ENCODE measurements at regions not wholly inside any gene's neighbourhood (a gene's known extent, or its start where the extent isn't known, plus 50 kb on each side); places are given as distances from the start of the nearest gene placed in this dataset.

DNA sequence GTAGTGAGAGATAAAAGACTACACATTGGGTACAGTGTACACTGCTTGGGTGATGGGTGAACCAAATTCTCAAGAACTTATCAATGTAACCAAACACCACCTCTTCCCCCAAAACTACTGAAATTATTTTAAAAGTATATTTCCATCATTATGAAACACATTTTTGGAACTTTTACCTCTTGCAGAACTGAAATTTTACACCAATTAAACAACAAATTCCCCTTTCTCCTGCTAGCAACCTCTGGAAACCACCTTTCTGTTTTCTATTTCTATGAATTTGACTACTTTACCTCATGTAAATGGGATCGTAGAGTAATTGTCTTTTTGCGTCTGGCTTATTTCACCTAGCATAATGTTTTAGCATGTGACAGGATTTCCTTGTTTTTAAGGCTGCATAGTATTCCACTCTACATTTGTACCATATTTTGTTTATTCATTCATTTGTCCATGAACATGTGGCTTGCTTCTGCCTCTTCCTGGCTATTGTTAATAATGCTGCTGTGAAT lies 149.9 kb upstream of the PHACTR1 start:
- H3K9me3 ChIP-seq (ENCODE audit: control extremely low read depth in 1 of 3, control insufficient read depth in 2 of 3, insufficient read depth in 1 of 3, low read length in 2 of 3), result peaks cover 0 to 3% (median 2%) of the 10 kb centered on the region in 3 donors
- DNase-seq (no peak), ATAC-seq (ENCODE audit: low read depth) (no peak)
- no peak overlapping the region for H3K27ac Mint-ChIP-seq
- H3K4me3 Mint-ChIP-seq, result no peak overlapping the region
- intact Hi-C loops (cut with micrococcal nuclease), result no loop called here
- H3K9me3 Mint-ChIP-seq (ENCODE audit: insufficient read depth), result peaks cover 12% of the 10 kb centered on the region
- no peaks in the 10 kb centered on the region for H3K4me1 ChIP-seq (ENCODE audit: control insufficient read depth in 2 of 2, insufficient read depth in 2 of 2, low read length in 2 of 2)
- ChIA-PET CTCF (no interaction called here), POLR2A (no interaction called here)
- no peaks in the 10 kb centered on the region for H3K79me2 ChIP-seq (ENCODE audit: control insufficient read depth, insufficient read depth, low read length)
- H3K4me2 ChIP-seq (replicated peaks; ENCODE audit: low read depth, low read length, poor library complexity, severe bottlenecking), result no peak overlapping the region
- H3K27me3 ChIP-seq (replicated peaks in 1 of 4; ENCODE audit: control extremely low read depth in 1 of 4, control insufficient read depth in 3 of 4, insufficient read depth in 4 of 4, low read length in 3 of 4), result no peaks in the 10 kb centered on the region
- no peak overlapping the region for H3K9ac ChIP-seq (ENCODE audit: low read length)
- H3K4me3 ChIP-seq (ENCODE audit: control extremely low read depth in 1 of 5, extremely low read depth in 1 of 5, insufficient read depth in 1 of 5, low read depth in 2 of 5, low read length in 4 of 5), result no peak overlapping the region
- no peaks in the 10 kb centered on the region for H4K20me1 ChIP-seq (ENCODE audit: control insufficient read depth, insufficient read depth, low read length, poor library complexity, severe bottlenecking)
- no CpG with 5 or more reads among the region's 2 CpGs for WGBS (ENCODE audit: insufficient coverage)
- H3K36me3 ChIP-seq (replicated peaks in 1 of 2; ENCODE audit: control extremely low read depth in 1 of 2, control insufficient read depth in 1 of 2, extremely low read depth in 1 of 2, insufficient read depth in 2 of 2, low read length in 1 of 2), result no peaks in the 10 kb centered on the region
- peaks cover 5% of the 10 kb centered on the region for H3K27me3 Mint-ChIP-seq
- no peak for TF ChIP-seq EZH2 (IDR thresholded peaks at IDR 0.05; ENCODE audit: borderline replicate concordance, insufficient read depth, low read depth, low read length, poor library complexity, severe bottlenecking)
- TF ChIP-seq, protein P1, sequence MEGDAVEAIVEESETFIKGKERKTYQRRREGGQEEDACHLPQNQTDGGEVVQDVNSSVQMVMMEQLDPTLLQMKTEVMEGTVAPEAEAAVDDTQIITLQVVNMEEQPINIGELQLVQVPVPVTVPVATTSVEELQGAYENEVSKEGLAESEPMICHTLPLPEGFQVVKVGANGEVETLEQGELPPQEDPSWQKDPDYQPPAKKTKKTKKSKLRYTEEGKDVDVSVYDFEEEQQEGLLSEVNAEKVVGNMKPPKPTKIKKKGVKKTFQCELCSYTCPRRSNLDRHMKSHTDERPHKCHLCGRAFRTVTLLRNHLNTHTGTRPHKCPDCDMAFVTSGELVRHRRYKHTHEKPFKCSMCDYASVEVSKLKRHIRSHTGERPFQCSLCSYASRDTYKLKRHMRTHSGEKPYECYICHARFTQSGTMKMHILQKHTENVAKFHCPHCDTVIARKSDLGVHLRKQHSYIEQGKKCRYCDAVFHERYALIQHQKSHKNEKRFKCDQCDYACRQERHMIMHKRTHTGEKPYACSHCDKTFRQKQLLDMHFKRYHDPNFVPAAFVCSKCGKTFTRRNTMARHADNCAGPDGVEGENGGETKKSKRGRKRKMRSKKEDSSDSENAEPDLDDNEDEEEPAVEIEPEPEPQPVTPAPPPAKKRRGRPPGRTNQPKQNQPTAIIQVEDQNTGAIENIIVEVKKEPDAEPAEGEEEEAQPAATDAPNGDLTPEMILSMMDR (IDR thresholded peaks at IDR 0.05), result no peak
- no peaks in the 10 kb centered on the region for H3K4me1 Mint-ChIP-seq
- H2AFZ ChIP-seq (ENCODE audit: insufficient read depth, low read depth, low read length, poor library complexity, severe bottlenecking), result no peak overlapping the region
- no peak overlapping the region for H3K27ac ChIP-seq (ENCODE audit: low read length in 2 of 2)

DNA sequence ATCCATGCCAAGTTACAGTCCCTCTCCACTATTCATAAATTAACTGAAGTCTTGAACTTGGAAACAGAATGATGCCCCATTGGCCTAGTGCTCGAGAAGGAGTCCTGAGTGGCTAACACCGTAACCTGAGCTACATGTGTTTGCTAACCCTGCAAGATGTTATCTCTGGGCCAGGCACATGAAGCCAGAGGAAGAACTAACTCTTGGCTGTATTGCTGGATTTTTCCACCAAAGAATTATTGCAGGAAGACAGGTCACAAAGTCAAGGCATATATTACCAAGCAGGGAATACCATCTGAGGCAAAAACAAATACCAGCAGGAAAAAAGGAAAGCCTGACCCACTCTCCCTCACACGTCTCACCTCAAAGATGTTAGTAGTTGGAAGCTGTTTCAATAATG lies 148.9 kb upstream of the PHACTR1 start:
- intact Hi-C loops (cut with micrococcal nuclease), result no loop called here
- Histone ChIP-seq H3K27ac (ENCODE audit: low read length in 2 of 2) (no peak overlapping the region), H3K36me3 (replicated peaks in 1 of 2; ENCODE audit: control extremely low read depth in 1 of 2, control insufficient read depth in 1 of 2, extremely low read depth in 1 of 2, insufficient read depth in 2 of 2, low read length in 1 of 2) (no peaks in the 10 kb centered on the region), H3K4me2 (replicated peaks; ENCODE audit: low read depth, low read length, poor library complexity, severe bottlenecking) (no peak overlapping the region), H3K4me3 (ENCODE audit: control extremely low read depth in 1 of 5, extremely low read depth in 1 of 5, insufficient read depth in 1 of 5, low read depth in 2 of 5, low read length in 4 of 5) (no peak overlapping the region), H3K9ac (ENCODE audit: low read length) (no peak overlapping the region), H3K27me3 (replicated peaks in 1 of 4; ENCODE audit: control extremely low read depth in 1 of 4, control insufficient read depth in 3 of 4, insufficient read depth in 4 of 4, low read length in 3 of 4) (no peaks in the 10 kb centered on the region), H4K20me1 (ENCODE audit: control insufficient read depth, insufficient read depth, low read length, poor library complexity, severe bottlenecking) (no peaks in the 10 kb centered on the region), H3K9me3 (ENCODE audit: control extremely low read depth in 1 of 3, control insufficient read depth in 2 of 3, insufficient read depth in 1 of 3, low read length in 2 of 3) (peaks cover 0 to 2% (median 0%) of the 10 kb centered on the region in 3 donors), H3K79me2 (ENCODE audit: control insufficient read depth, insufficient read depth, low read length) (no peaks in the 10 kb centered on the region), H3K4me1 (ENCODE audit: control insufficient read depth in 2 of 2, insufficient read depth in 2 of 2, low read length in 2 of 2) (no peaks in the 10 kb centered on the region), H2AFZ (ENCODE audit: insufficient read depth, low read depth, low read length, poor library complexity, severe bottlenecking) (no peak overlapping the region)
- H3K9me3 Mint-ChIP-seq (ENCODE audit: insufficient read depth), result peaks cover 11% of the 10 kb centered on the region
- 85% methylated on average over 2 of the region's 3 CpGs for WGBS (ENCODE audit: insufficient coverage)
- no peak overlapping the region for H3K27ac Mint-ChIP-seq
- TF ChIP-seq, protein P1 (IDR thresholded peaks at IDR 0.05), result no peak
- H3K4me3 Mint-ChIP-seq, result no peak overlapping the region
- H3K4me1 Mint-ChIP-seq, result no peaks in the 10 kb centered on the region
- DNase-seq (no peak), ATAC-seq (ENCODE audit: low read depth) (no peak)
- ChIA-PET POLR2A (no interaction called here), CTCF (no interaction called here)
- H3K27me3 Mint-ChIP-seq, result peaks cover under 1% of the 10 kb centered on the region
